HepG2 (cell line): ENCODE measurements at regions not wholly inside any gene's neighbourhood (a gene's known extent, or its start where the extent isn't known, plus 50 kb on each side); places are given as distances from the start of the nearest gene placed in this dataset.

Experiments used
- ATAC-seq: fragments of 200-7000 bp; cut with Tn5 transposase; 3 replicates; pipeline ENCODE4 v1.9.1; 2020; ENCODE audit warnings: mild to moderate bottlenecking, moderate library complexity
- BruUV-seq: library from RNA; stranded (reverse); fragments of 400-500 nt; replicated peaks from 2 replicates; lab custom pipeline; 2021; lab: Mats Ljungman, UMichigan
- CTCF ChIA-PET: fragments of 300-600 bp; formaldehyde crosslinking; extraction: SDS; loops from one replicate; lab custom pipeline; 2021; ENCODE audit warnings: low total read pairs, inconsistent platforms, low intra/inter-chr PET ratio; lab: Yijun Ruan, JAX
- POLR2A ChIA-PET: fragments of 350-600 bp; sonication (Branson Sonifier 250); formaldehyde crosslinking; loops from one replicate; lab custom pipeline; 2020; ENCODE audit warnings: antibody characterized with exemption, inconsistent platforms; lab: Yijun Ruan, JAX
- DNase-seq: peaks from one replicate; pipeline ENCODE4 v3.0.0-alpha.2; 2015; ENCODE audit warnings: low spot score
- FAIRE-seq: peaks from 3 replicates; lab custom pipeline; 2011; peaks lifted over from hg19 to GRCh38; lab: Jason Lieb, UNC
- H2AFZ ChIP-seq: one replicate; pipeline ENCODE4 v1.6.1; 2011; ENCODE audit warnings: low read length, inconsistent platforms
- H3K27ac ChIP-seq: fragments of 300-600 bp; 3 replicates; pipeline ENCODE4 v1.8.0; 2011; ENCODE audit warnings: mixed run types, mild to moderate bottlenecking, mixed read lengths, low read length, inconsistent platforms; ENCODE audit not compliant: insufficient read depth; ENCODE audit errors: extremely low read length
- H3K27me3 ChIP-seq, 2 experiments: fragments of 200-600 bp in 1 of 2; 2 replicates in 1 of 2; 3 replicates in 1 of 2; pipeline versions ENCODE4 v1.6.0 to v1.8.0; 2011; ENCODE audit warnings: low read length in 2 of 2, mild to moderate bottlenecking in 2 of 2, moderate library complexity in 2 of 2, inconsistent platforms in 1 of 2; ENCODE audit not compliant: insufficient read depth in 2 of 2, control insufficient read depth in 1 of 2
- H3K36me3 ChIP-seq, 2 experiments: fragments of 200-600 bp in 1 of 2; replicated peaks in 1 of 2; 2 replicates in 1 of 2; 3 replicates in 1 of 2; pipeline versions ENCODE4 v1.5.1 to v1.8.0; 2011; ENCODE audit warnings: low read length in 2 of 2, inconsistent platforms in 1 of 2; ENCODE audit not compliant: insufficient read depth in 2 of 2, control insufficient read depth in 1 of 2
- H3K4me1 ChIP-seq: 2 replicates; pipeline ENCODE4 v1.5.1; 2012; ENCODE audit warnings: low read length, inconsistent platforms; ENCODE audit not compliant: insufficient read depth
- H3K4me2 ChIP-seq: 2 replicates; pipeline ENCODE4 v1.6.0; 2011; ENCODE audit warnings: low read depth, low read length, inconsistent platforms
- H3K4me3 ChIP-seq, 3 experiments: fragments of 200-600 bp in 1 of 3; sonication (generic), shearing (Covaris generic) in 1 of 3; replicated peaks in 1 of 3; 2 replicates each; pipeline ENCODE4 v1.5.1; 2011 to 2016; ENCODE audit warnings: low read length in 3 of 3, inconsistent platforms in 2 of 3, low read depth in 2 of 3, mild to moderate bottlenecking in 2 of 3, control low read depth in 1 of 3, mixed read lengths in 1 of 3; ENCODE audit not compliant: insufficient read depth in 1 of 3
- H3K79me2 ChIP-seq: one replicate; pipeline ENCODE4 v1.6.1; 2011; ENCODE audit warnings: low read length, inconsistent platforms; ENCODE audit not compliant: insufficient read depth
- H3K9ac ChIP-seq: 2 replicates; pipeline ENCODE4 v1.6.0; 2011; ENCODE audit warnings: mild to moderate bottlenecking, low read depth, low read length, inconsistent platforms; ENCODE audit not compliant: insufficient read depth
- H3K9me3 ChIP-seq: 2 replicates; pipeline ENCODE4 v1.5.1; 2012; ENCODE audit warnings: mild to moderate bottlenecking, low read length
- H4K20me1 ChIP-seq: 2 replicates; pipeline ENCODE4 v1.6.0; 2011; ENCODE audit warnings: inconsistent platforms, mild to moderate bottlenecking, low read length, moderate library complexity; ENCODE audit not compliant: insufficient read depth
- AKAP8 ChIP-seq: sonication (generic); formaldehyde crosslinking; IDR thresholded peaks from 2 replicates; pipeline ENCODE4 v1.5.1; 2020; ENCODE audit warnings: mild to moderate bottlenecking, missing genetic modification reagents
- ATF3 ChIP-seq: sonication (generic); formaldehyde crosslinking; IDR thresholded peaks from 2 replicates; pipeline ENCODE4 v1.4.0; 2020; ENCODE audit warnings: missing genetic modification reagents
- DR1 ChIP-seq: sonication (generic); formaldehyde crosslinking; IDR thresholded peaks from 2 replicates; pipeline ENCODE4 v1.8.0; 2021; ENCODE audit warnings: mild to moderate bottlenecking, missing genetic modification reagents, inconsistent platforms
- HBP1 ChIP-seq: IDR thresholded peaks from 2 replicates; pipeline ENCODE4 v1.6.1; 2016; ENCODE audit warnings: low read depth, control low read depth
- HHEX ChIP-seq: IDR thresholded peaks from 2 replicates; pipeline ENCODE4 v1.6.1; 2016; ENCODE audit warnings: control low read depth
- MAFF ChIP-seq: IDR thresholded peaks from 2 replicates; pipeline ENCODE4 v1.6.1; 2011; ENCODE audit warnings: low read depth, low read length, improper control_type of control experiment
- MAFK ChIP-seq, 2 experiments: IDR thresholded peaks in 1 of 2; conservative IDR thresholded peaks in 1 of 2; 2 replicates each; pipeline ENCODE4 v1.6.1; 2011; ENCODE audit warnings: improper control_type of control experiment in 2 of 2, low read length in 2 of 2
- PAXIP1 ChIP-seq: sonication (generic); formaldehyde crosslinking; conservative IDR thresholded peaks from 2 replicates; pipeline ENCODE4 v1.4.0; 2020; ENCODE audit warnings: mild to moderate bottlenecking, missing genetic modification reagents, moderate library complexity
- ZNF224 ChIP-seq: sonication (generic); formaldehyde crosslinking; IDR thresholded peaks from 2 replicates; pipeline ENCODE4 v1.5.0; 2020; ENCODE audit warnings: mild to moderate bottlenecking, missing genetic modification reagents
- ZNF280D ChIP-seq: sonication (generic); formaldehyde crosslinking; IDR thresholded peaks from 2 replicates; pipeline ENCODE4 v1.5.1; 2020; ENCODE audit warnings: mild to moderate bottlenecking, missing genetic modification reagents
- ZNF850 ChIP-seq: sonication (generic); formaldehyde crosslinking; conservative IDR thresholded peaks from 2 replicates; pipeline ENCODE4 v1.9.0; 2021; ENCODE audit warnings: mild to moderate bottlenecking, missing genetic modification reagents
- whole genome bisulfite sequencing: methylation state at CpG from one replicate; pipeline ENCODE4 v1.1.6; 2017; ENCODE audit warnings: low lambda C conversion rate; 5-methylcytosine and 5-hydroxymethylcytosine counted together
- in situ Hi-C: cut with HindIII; loops from 2 replicates; pipeline ENCODE4 v1.10.0; 2017; ENCODE audit warnings: low pct_unique_long_range_greater_than_20kb; ENCODE audit not compliant: extremely low pct_ligation_motif_present
- intact Hi-C: fragments of 100-400 bp; cut with micrococcal nuclease; formaldehyde crosslinking; loops from one replicate; pipeline ENCODE4 v1.10.0; 2022; ENCODE audit not compliant: unreplicated experiment

GRCh38 chr12:127463237-127463636, 803.7 kb upstream of the TMEM132C start:
- 32% methylated on average over 1 of the region's 1 CpG for WGBS
- H3K79me2 ChIP-seq, result no peaks in the 10 kb centered on the region
- H2AFZ ChIP-seq, result no peak overlapping the region
- CTCF ChIA-PET, result no interaction called here
- H3K4me3 ChIP-seq, result no peak overlapping the region
- peaks cover 3% of the 10 kb centered on the region; the same call in 1 of the 2 replicates for H3K9me3 ChIP-seq
- H3K4me2 ChIP-seq, result no peak overlapping the region
- no peaks in the 10 kb centered on the region for H4K20me1 ChIP-seq
- no peak overlapping the region for H3K9ac ChIP-seq
- H3K36me3 ChIP-seq, result no peaks in the 10 kb centered on the region
- in situ Hi-C loops, result no loop called here
- TF ChIP-seq MAFF (peak; percentile 75), MAFK (conservative IDR thresholded peaks at IDR 0.05 in 1 of 2, IDR thresholded peaks at IDR 0.05 in 1 of 2; ENCODE audit: low read length in 2 of 2) (peak; percentile 77 to 82; a peak in 3 of 4 replicates), ZNF224 (no peak), ATF3 (no peak)
- TF ChIP-seq, all 625 proteins: peak for 2
- POLR2A ChIA-PET, result no interaction called here
- H3K27me3 ChIP-seq, result no peaks in the 10 kb centered on the region
- DNase-seq (no peak), FAIRE-seq (no peak), ATAC-seq (no peak)
- H3K4me1 ChIP-seq, result no peaks in the 10 kb centered on the region
- BruUV-seq, result no TSS peak
- H3K27ac ChIP-seq, result no peak overlapping the region
- intact Hi-C loops, result no loop called here

GRCh38 chr12:127469331-127469730, 797.6 kb upstream of the TMEM132C start:
- Histone ChIP-seq H2AFZ (no peak overlapping the region), H4K20me1 (no peaks in the 10 kb centered on the region), H3K27me3 (no peaks in the 10 kb centered on the region; a peak in 1 of 5 replicates), H3K36me3 (no peaks in the 10 kb centered on the region), H3K27ac (no peak overlapping the region), H3K4me2 (no peak overlapping the region), H3K4me1 (no peaks in the 10 kb centered on the region), H3K79me2 (no peaks in the 10 kb centered on the region), H3K9me3 (no peaks in the 10 kb centered on the region), H3K9ac (no peak overlapping the region), H3K4me3 (no peak overlapping the region)
- intact Hi-C loops (no loop called here), in situ Hi-C loops (no loop called here)
- ChIA-PET CTCF (no interaction called here), POLR2A (no interaction called here)
- ATAC-seq, result no peak
- DNase-seq, result no peak
- BruUV-seq, result no TSS peak
- 0% methylated on average over 1 of the region's 1 CpG for WGBS
- no peak for FAIRE-seq
- TF ChIP-seq AKAP8 (CRISPR knock-in tag), result no peak
- no peak for TF ChIP-seq ZNF850 (CRISPR knock-in tag)
- TF ChIP-seq HBP1, result no peak
- no peak for TF ChIP-seq ZNF280D (CRISPR knock-in tag)
- TF ChIP-seq PAXIP1 (CRISPR knock-in tag), result no peak
- no peak for TF ChIP-seq HHEX (CRISPR knock-in tag)
- TF ChIP-seq DR1, result no peak
